NCI-H2107 (cell line): ENCODE measurements at regions not wholly inside any gene's neighbourhood (a gene's known extent, or its start where the extent isn't known, plus 50 kb on each side); places are given as distances from the start of the nearest gene placed in this dataset.

Source experiments
- DNase-seq: peaks from one replicate; lab custom pipeline; 2025; lab: John Stamatoyannopoulos, UW

DNA sequence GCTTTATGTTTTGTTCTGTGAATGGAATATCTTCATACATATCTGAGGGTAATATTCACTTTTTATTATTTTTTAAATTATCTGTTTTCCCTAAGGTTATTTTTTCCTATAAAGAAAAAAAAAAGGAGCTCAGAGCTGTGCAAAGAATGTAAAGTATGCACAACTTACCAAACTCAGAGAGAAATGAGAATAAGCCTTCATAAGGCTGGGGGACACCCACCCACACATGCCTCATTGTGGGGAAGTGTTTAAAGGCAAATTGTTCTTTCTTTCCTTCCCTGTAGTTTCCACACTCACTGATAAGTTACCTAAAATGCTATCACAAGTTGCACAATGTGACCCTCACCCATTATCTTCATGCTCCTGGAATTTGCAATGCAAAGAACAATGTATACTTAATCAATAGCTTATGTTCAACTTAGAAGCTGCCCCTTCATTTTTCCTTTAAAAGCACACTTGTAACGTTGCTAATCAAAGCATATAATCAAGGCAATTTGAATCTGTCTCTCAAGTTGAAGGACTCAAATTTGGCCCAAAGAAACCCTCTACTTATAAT, 108.1 kb downstream of the GNAT3 start:
- DNase-seq: no peak

DNA sequence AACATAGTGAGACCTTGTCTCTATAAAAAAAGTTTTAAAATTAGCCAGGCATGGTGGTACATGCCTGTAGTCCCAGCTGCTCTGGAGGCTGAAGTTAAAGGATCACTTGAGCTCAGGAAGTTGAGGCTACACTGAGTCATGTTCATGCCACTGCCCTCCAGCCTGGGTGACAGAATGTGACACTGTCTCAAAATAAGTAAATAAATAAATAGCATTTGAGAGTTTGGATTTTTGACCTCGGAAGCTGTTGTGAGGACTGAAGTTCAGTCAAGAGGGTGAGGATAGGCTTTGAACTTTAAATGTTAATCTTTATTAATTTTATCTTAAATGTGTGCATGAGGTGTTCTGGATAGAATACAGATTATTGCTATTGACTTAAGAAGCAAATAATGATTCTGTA, 110.2 kb downstream of the GNAT3 start:
- no peak for DNase-seq

GRCh38 chr7:80393786-80394185, 118.1 kb downstream of the GNAT3 start:
- peak; percentile 29 for DNase-seq

- peak; percentile 3 for DNase-seq
Measured at GRCh38 chr7:80392229-80393169, 119.4 kb downstream of the GNAT3 start.

DNA sequence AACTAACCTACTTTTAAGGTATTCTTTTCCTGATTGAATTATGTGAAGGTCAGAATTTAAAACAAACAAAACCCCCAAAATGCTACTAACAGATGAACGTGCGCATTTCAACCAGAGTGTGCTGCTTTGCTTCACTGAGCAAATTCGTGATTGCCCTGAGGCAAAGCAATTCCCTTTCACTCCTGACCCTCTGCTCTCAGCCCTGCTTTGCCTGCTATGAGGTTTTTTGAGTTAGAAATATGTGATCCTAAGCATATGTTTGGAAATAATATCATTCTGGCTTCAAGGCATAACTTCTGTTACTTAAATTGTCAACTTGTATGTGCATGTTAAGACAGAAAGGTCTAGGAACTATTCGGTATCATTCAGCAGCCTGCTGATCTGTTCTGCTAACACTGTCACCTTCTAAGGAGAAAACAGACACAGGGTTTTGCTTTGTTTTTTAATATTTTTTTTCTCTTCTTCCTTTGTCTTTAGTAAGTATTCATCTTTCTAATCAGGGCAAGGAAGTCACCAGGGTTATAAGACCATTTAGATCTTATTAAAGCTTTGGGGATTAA, 124.2 kb downstream of the GNAT3 start:
- no peak for DNase-seq

DNA sequence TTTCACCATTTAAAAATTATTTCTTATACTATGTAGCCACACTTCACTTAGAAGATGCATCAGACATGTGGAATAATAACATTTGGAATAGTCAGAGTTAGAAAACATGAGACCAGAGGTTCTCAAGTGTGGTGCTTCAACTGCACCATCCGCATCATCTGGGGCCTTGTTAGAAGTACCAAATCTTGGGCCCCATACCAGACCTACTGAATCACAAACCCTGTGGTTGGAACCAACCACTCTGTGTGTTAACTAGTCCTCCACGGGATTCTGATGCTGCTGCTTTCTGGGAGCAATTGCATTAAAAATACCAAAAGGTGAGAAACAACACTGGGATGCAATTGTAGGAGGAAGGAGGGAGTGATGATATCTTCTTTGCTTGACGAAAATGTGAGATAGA, 125.2 kb downstream of the GNAT3 start:
- no peak for DNase-seq

DNA sequence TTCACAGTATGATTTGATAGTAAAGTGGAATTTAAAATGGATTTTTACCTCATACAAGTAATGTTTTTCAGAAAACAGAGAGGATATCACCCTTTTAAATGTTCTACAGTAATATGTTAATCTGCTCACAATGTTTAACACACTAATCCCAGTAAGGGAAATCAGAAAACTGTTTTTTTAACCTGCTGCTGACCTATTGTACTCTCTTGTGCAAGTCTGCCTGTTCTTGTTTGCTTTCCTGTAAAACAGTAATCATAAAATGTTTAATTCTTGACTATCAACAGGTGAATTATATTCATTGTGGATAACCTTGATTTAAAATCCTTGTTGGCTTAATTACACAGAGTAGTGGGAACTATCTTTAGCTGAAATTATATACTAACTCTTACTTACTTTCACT, 126.4 kb downstream of the GNAT3 start:
- DNase-seq: no peak

GRCh38 chr7:80380957-80381356, 130.9 kb downstream of the GNAT3 start:
- no peak for DNase-seq

DNA sequence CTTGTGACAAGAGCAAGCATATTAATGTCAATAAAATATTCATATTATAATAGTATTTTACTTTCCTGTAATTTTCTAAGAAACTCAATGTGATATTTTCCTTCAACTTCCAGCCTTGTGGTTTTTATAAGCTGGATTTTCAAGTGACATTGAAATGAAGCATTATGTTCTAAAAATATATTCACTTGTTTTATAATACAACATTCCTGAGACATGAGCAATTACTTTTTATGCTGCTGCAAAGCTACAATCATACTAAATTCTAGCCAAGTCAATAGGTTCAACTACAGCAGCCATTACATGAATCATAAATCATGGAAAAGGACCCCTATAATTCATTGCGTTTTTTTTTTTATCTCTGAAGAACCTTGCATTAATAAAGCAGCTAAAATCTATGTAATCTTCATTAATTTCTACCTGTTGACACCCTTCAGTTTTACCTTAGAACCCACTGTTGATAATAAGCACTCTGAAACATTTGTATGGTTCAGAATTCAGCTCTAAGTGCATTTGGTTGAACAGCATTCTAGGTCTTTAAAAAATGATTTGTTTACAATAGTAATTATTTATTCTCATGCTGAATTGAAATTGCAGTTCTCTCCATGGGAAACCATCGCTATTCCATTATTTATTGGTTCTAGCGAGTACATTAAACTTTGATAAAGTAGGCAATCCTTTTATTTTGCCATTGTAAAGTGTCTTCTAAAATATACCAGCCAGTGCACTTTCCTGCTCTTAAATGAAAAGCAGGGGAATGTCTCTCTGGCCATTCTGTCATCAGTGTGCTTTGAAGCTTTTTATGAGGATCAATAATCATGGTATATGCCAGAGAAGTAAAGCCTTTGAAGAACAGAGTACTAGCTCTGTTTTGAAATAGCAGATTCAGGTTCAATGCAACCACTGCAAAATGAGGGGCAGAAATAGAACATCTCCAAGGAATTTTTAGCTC, 132.6 kb downstream of the GNAT3 start:
- DNase-seq: no peak

DNA sequence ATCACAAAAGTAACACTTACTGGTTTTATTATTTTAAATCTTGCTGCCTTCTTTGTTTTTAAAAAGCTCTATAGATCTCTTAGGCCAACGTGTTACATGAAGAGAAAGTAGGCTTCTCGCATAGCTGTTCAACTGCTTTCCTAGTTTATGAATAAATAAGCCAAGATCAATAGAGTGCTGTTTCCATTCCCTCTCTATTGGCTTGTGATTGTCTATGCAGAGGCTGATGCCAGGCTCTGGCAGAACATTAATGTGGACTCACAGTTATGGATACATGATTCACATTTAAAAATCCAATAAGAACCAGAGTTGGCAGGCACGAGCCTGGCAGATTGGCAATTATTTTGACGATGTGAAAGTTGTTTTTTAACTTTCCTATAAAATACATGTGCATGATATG, 137.5 kb downstream of the GNAT3 start:
- no peak for DNase-seq

DNA sequence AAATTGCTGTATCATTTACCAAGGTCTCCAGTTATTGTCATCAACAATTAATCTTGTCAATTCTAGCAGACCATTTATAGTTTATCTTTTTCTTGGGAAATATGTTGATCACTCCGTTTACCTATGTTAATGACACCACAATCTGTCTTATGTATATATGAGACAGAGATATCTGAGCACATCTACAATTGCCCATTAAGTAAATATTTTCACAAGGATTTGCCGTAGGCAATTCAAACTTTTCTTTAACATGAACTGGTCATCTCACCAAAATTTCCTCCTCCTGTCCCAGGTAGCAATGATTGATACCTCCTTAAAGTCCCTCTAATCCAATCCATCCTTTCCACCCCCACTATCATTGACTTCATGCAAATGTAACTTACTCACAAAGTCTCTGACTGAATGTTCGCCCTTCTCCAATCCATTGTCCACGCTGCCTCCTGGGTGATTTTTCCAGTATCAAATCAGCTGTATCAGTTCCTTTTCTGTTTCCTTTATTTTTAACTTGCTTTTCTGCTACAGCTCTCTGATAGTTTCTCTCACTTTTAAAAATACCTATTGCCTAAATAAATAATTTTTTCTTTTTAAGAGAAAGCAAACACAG, 138.3 kb downstream of the GNAT3 start:
- DNase-seq: no peak

GRCh38 chr7:80372415-80372814, 139.4 kb downstream of the GNAT3 start:
- DNase-seq: no peak

- DNase-seq: no peak
Measured at GRCh38 chr7:80370587-80370986, 141.3 kb downstream of the GNAT3 start.

DNA sequence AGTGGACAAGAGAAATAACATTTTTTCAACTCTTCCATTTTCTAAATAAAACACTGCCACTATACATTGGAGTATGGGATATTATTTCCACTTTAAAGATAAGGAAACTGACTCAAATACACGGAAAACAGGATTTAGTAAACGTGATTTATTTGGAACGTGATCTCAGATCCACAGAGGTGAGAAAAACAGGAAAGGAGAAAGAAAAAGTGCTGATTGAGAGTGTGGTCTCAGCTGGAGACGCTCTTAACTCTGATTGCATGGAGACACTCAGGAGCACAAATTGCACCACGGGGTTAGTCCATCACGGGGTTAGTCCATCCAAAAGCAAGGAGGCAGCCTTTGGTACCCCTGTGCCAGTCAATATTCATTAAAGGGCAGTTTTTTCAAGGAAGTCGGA, 142.5 kb downstream of the GNAT3 start:
- DNase-seq: no peak

- DNase-seq: no peak
Measured at GRCh38 chr7:80362677-80363076, 149.2 kb downstream of the GNAT3 start.

DNA sequence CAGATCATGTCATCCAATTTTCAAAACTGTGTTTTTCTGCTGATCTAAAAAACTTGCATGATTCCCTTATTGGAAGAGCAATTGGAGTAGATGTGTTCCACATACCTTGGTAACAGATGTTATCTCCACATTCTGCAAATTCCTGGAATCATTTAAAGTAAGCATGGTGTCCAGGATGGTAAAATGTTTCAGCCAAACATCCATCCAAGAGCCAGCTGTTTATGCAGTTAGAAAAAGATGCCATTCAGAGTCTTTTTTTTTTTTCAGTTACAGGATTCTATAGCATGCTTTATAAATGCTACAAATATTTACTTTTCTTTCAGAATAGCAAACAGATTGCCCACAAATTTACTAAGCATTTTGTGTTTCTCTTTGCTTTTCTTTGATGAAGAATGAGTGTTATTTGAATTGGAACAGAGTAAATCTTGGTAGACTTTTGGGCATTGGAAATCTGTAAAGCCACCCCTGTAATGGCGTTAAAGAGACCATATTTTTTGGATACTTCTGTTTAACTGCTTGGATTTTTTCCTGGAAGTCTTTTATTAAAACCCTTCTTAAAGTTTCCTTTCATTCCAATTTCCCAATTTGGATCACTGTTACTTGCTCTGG, 149.8 kb downstream of the GNAT3 start:
- no peak for DNase-seq

- DNase-seq: no peak
Measured at GRCh38 chr7:80359476-80359875, 152.4 kb downstream of the GNAT3 start.

- DNase-seq: no peak
Measured at GRCh38 chr7:80359029-80359428, 152.8 kb downstream of the GNAT3 start.

GRCh38 chr7:80357530-80357929, 154.3 kb downstream of the GNAT3 start:
- DNase-seq: no peak

DNA sequence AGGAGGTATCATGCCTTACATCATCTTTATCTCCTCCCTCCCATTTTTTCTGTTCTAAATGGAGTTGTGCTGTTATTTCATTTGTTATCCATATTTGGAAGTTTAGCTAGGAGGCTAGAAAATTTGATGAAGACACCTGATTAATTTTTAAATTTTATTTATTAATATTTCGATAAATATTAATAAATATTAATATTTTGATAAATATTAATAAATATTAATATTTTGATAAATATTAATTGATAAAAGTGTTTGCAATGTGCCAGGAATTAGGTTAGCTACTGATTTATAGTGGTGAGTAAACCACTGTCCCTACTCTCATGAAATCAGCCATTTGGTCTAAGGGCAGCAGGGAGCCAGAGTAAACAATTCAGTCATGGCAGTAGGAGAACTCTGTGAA, 161.4 kb downstream of the GNAT3 start:
- DNase-seq: no peak

DNA sequence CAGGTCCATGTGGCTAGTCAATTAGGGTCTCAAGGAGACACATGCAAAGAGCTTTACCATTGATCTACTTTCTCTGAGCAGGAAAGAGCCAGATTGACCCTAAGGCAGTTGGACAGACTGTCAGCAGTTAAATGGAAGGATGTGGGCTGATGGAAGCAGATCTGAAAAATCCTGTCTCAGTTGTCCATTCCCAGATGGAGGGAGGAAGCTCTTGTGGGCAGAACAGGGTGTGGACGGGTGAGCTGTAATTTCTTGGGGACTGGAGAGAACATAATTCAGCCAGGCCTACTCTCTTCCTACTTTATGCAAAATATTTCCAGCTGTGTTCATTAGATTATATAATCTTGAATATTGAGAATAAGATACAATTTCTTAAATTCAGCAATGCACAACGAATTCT, 163.6 kb downstream of the GNAT3 start:
- DNase-seq: no peak
